ENCODE measurements at regions not wholly inside any gene's neighbourhood (a gene's known extent, or its start where the extent isn't known, plus 50 kb on each side); places are given as distances from the start of the nearest gene placed in this dataset.

DNA sequence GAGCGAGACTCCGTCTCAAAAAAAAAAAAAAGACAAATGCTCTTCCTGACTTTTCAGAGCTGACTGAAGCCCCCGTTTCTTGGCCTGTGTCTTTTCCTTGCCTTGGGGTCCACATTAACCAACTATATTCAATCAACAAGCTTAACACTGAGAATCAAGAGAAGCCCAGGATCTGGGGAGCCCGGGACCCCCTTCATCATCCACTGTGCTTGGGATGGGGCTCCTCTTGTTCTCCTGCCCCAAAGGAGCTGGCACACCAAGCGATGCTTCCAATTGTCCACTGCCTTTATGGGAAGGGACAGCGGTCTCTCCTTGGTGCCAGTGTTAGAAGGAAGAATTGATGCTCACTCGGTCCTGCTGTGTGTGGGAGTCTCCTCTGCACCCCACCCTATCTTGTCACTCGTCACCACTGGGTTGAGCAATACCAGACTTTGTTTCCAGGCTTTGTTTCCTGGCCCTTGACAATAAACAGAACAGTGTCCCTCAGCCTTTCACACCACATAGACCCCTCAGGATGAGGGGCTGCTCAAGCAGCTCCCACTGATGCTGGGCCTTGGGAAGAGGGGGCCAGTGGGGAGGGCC is 146.7 kb downstream of the KCNJ12 start:
- TF ChIP-seq, protein P1, sequence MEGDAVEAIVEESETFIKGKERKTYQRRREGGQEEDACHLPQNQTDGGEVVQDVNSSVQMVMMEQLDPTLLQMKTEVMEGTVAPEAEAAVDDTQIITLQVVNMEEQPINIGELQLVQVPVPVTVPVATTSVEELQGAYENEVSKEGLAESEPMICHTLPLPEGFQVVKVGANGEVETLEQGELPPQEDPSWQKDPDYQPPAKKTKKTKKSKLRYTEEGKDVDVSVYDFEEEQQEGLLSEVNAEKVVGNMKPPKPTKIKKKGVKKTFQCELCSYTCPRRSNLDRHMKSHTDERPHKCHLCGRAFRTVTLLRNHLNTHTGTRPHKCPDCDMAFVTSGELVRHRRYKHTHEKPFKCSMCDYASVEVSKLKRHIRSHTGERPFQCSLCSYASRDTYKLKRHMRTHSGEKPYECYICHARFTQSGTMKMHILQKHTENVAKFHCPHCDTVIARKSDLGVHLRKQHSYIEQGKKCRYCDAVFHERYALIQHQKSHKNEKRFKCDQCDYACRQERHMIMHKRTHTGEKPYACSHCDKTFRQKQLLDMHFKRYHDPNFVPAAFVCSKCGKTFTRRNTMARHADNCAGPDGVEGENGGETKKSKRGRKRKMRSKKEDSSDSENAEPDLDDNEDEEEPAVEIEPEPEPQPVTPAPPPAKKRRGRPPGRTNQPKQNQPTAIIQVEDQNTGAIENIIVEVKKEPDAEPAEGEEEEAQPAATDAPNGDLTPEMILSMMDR (IDR thresholded peaks at IDR 0.05; ENCODE audit: borderline replicate concordance, extremely low read depth, low read length, poor library complexity, severe bottlenecking) = no peak
- TF ChIP-seq EZH2 (IDR thresholded peaks at IDR 0.05; ENCODE audit: borderline replicate concordance, low read depth, low read length, severe bottlenecking) = no peak
